ENCODE measurements at regions not wholly inside any gene's neighbourhood (a gene's known extent, or its start where the extent isn't known, plus 50 kb on each side); places are given as distances from the start of the nearest gene placed in this dataset.

- no peak overlapping the region for H3K9ac ChIP-seq (ENCODE audit: low read length)
- peak overlapping the region; percentile 23 for H3K4me2 ChIP-seq (ENCODE audit: low read length)
- DNase-seq (ENCODE audit: low read depth): no peak
- H3K27me3 ChIP-seq (ENCODE audit: insufficient read depth, low read length): no peaks in the 10 kb centered on the region
- H3K27me3 Mint-ChIP-seq (ENCODE audit: low read depth, unreplicated experiment): peaks cover 5% of the 10 kb centered on the region
- no peak overlapping the region for H2AFZ ChIP-seq (ENCODE audit: low read depth, low read length)
- no peak for FAIRE-seq
- TF ChIP-seq EZH2 (IDR thresholded peaks at IDR 0.05; ENCODE audit: insufficient read depth, low read length) (no peak), CTCF (IDR thresholded peaks at IDR 0.05; ENCODE audit: insufficient read depth, low read depth, low read length) (no peak)
- no peak overlapping the region for H3K27ac ChIP-seq (ENCODE audit: low read depth, low read length)
- no peak overlapping the region for H3K4me3 ChIP-seq (ENCODE audit: insufficient read depth, low read depth, low read length)
- no peaks in the 10 kb centered on the region for H3K4me1 ChIP-seq (ENCODE audit: insufficient read depth, low read length)
- no peak overlapping the region for H3K4me3 Mint-ChIP-seq (ENCODE audit: unreplicated experiment)
- H3K9me3 Mint-ChIP-seq (ENCODE audit: unreplicated experiment): peaks cover 4% of the 10 kb centered on the region
- H3K9me3 ChIP-seq (ENCODE audit: insufficient read depth, low read depth, low read length): no peaks in the 10 kb centered on the region
- no peaks in the 10 kb centered on the region for H3K4me1 Mint-ChIP-seq (ENCODE audit: low read depth, unreplicated experiment)
- H3K79me2 ChIP-seq (ENCODE audit: insufficient read depth, low read length): no peaks in the 10 kb centered on the region
- no peaks in the 10 kb centered on the region for H3K36me3 ChIP-seq (ENCODE audit: insufficient read depth, low read length)
- peaks cover 4% of the 10 kb centered on the region for H3K36me3 Mint-ChIP-seq (ENCODE audit: low read depth, unreplicated experiment)
- H4K20me1 ChIP-seq (ENCODE audit: insufficient read depth, low read length): no peaks in the 10 kb centered on the region
- H3K27ac Mint-ChIP-seq (ENCODE audit: unreplicated experiment): no peak overlapping the region
These were observed 152.2 kb downstream of the PSAT1 start for GRCh38 chr9:78448960-78449673.

GRCh38 chr9:78453450-78453849 lies 156.5 kb downstream of the PSAT1 start:
- no peak overlapping the region for H3K27ac ChIP-seq (ENCODE audit: low read depth, low read length)
- H3K4me1 ChIP-seq (ENCODE audit: insufficient read depth, low read length): no peaks in the 10 kb centered on the region
- TF ChIP-seq CTCF (IDR thresholded peaks at IDR 0.05; ENCODE audit: insufficient read depth, low read depth, low read length) (no peak), EZH2 (IDR thresholded peaks at IDR 0.05; ENCODE audit: insufficient read depth, low read length) (no peak)
- H3K79me2 ChIP-seq (ENCODE audit: insufficient read depth, low read length): no peaks in the 10 kb centered on the region
- no peaks in the 10 kb centered on the region for H3K36me3 ChIP-seq (ENCODE audit: insufficient read depth, low read length)
- no peak for DNase-seq (ENCODE audit: low read depth)
- Mint-ChIP-seq H3K4me3 (ENCODE audit: unreplicated experiment) (no peak overlapping the region), H3K9me3 (ENCODE audit: unreplicated experiment) (peaks cover 10% of the 10 kb centered on the region), H3K4me1 (ENCODE audit: low read depth, unreplicated experiment) (no peaks in the 10 kb centered on the region), H3K27ac (ENCODE audit: unreplicated experiment) (no peak overlapping the region), H3K36me3 (ENCODE audit: low read depth, unreplicated experiment) (no peaks in the 10 kb centered on the region), H3K27me3 (ENCODE audit: low read depth, unreplicated experiment) (peaks cover 5% of the 10 kb centered on the region)
- no peak overlapping the region for H3K4me2 ChIP-seq (ENCODE audit: low read length)
- H3K9ac ChIP-seq (ENCODE audit: low read length): no peak overlapping the region
- H3K27me3 ChIP-seq (ENCODE audit: insufficient read depth, low read length): no peaks in the 10 kb centered on the region
- H2AFZ ChIP-seq (ENCODE audit: low read depth, low read length): no peak overlapping the region
- FAIRE-seq: no peak
- no peaks in the 10 kb centered on the region for H4K20me1 ChIP-seq (ENCODE audit: insufficient read depth, low read length)
- H3K4me3 ChIP-seq (ENCODE audit: insufficient read depth, low read depth, low read length): no peak overlapping the region
- no peaks in the 10 kb centered on the region for H3K9me3 ChIP-seq (ENCODE audit: insufficient read depth, low read depth, low read length)

- H3K9me3 Mint-ChIP-seq (ENCODE audit: unreplicated experiment): peaks cover 17% of the 10 kb centered on the region
- no peak for FAIRE-seq
These were observed 165.7 kb downstream of the PSAT1 start for GRCh38 chr9:78462611-78463010.

More at GRCh38 chr9:78462611-78463010, 165.7 kb downstream of the PSAT1 start:
- no peak for TF ChIP-seq CTCF (IDR thresholded peaks at IDR 0.05; ENCODE audit: insufficient read depth, low read depth, low read length)
- TF ChIP-seq EZH2 (IDR thresholded peaks at IDR 0.05; ENCODE audit: insufficient read depth, low read length): no peak
- Histone ChIP-seq H3K4me1 (ENCODE audit: insufficient read depth, low read length) (no peaks in the 10 kb centered on the region), H3K36me3 (ENCODE audit: insufficient read depth, low read length) (no peaks in the 10 kb centered on the region), H3K4me3 (ENCODE audit: insufficient read depth, low read depth, low read length) (no peak overlapping the region), H3K27me3 (ENCODE audit: insufficient read depth, low read length) (no peaks in the 10 kb centered on the region), H3K79me2 (ENCODE audit: insufficient read depth, low read length) (no peaks in the 10 kb centered on the region), H2AFZ (ENCODE audit: low read depth, low read length) (no peak overlapping the region), H3K27ac (ENCODE audit: low read depth, low read length) (no peak overlapping the region), H4K20me1 (ENCODE audit: insufficient read depth, low read length) (no peaks in the 10 kb centered on the region), H3K9me3 (ENCODE audit: insufficient read depth, low read depth, low read length) (no peaks in the 10 kb centered on the region), H3K4me2 (ENCODE audit: low read length) (no peak overlapping the region), H3K9ac (ENCODE audit: low read length) (no peak overlapping the region)
- Mint-ChIP-seq H3K36me3 (ENCODE audit: low read depth, unreplicated experiment) (no peaks in the 10 kb centered on the region), H3K27ac (ENCODE audit: unreplicated experiment) (no peak overlapping the region), H3K27me3 (ENCODE audit: low read depth, unreplicated experiment) (no peaks in the 10 kb centered on the region), H3K4me1 (ENCODE audit: low read depth, unreplicated experiment) (no peaks in the 10 kb centered on the region), H3K4me3 (ENCODE audit: unreplicated experiment) (no peak overlapping the region)
- DNase-seq (ENCODE audit: low read depth): peak; percentile 6

Data from astrocyte (in vitro differentiated cells and primary cell).